ENCODE measurements at regions not wholly inside any gene's neighbourhood (a gene's known extent, or its start where the extent isn't known, plus 50 kb on each side); places are given as distances from the start of the nearest gene placed in this dataset.

GRCh38 chr6:141321493-141322347 lies 811.0 kb upstream of the GJE1 start:
- H3K27me3 ChIP-seq (ENCODE audit: control insufficient read depth, insufficient read depth, low read length), result no peaks in the 10 kb centered on the region
- H3K27ac ChIP-seq (ENCODE audit: low read depth, low read length), result no peak overlapping the region
- no peaks in the 10 kb centered on the region for H3K9me3 ChIP-seq (ENCODE audit: control insufficient read depth, insufficient read depth, low read depth, low read length)
- H3K9ac ChIP-seq (ENCODE audit: low read length), result no peak overlapping the region
- no peaks in the 10 kb centered on the region for H3K36me3 ChIP-seq (ENCODE audit: control insufficient read depth, insufficient read depth, low read length)
- H3K4me1 ChIP-seq (ENCODE audit: control insufficient read depth, insufficient read depth, low read length), result no peaks in the 10 kb centered on the region
- no peak overlapping the region for H3K4me3 ChIP-seq (ENCODE audit: low read depth, low read length)

GRCh38 chr6:141316236-141316635 lies 816.5 kb upstream of the GJE1 start:
- Histone ChIP-seq H3K4me1 (ENCODE audit: control insufficient read depth, insufficient read depth, low read length) (no peaks in the 10 kb centered on the region), H3K9me3 (ENCODE audit: control insufficient read depth, insufficient read depth, low read depth, low read length) (no peaks in the 10 kb centered on the region), H3K27me3 (ENCODE audit: control insufficient read depth, insufficient read depth, low read length) (no peaks in the 10 kb centered on the region), H3K36me3 (ENCODE audit: control insufficient read depth, insufficient read depth, low read length) (no peaks in the 10 kb centered on the region), H3K27ac (ENCODE audit: low read depth, low read length) (no peak overlapping the region), H3K9ac (ENCODE audit: low read length) (no peak overlapping the region), H3K4me3 (ENCODE audit: low read depth, low read length) (no peak overlapping the region)

- Histone ChIP-seq H3K9ac (ENCODE audit: low read length) (no peak overlapping the region), H3K36me3 (ENCODE audit: control insufficient read depth, insufficient read depth, low read length) (no peaks in the 10 kb centered on the region), H3K4me3 (ENCODE audit: low read depth, low read length) (no peak overlapping the region), H3K27ac (ENCODE audit: low read depth, low read length) (no peak overlapping the region), H3K9me3 (ENCODE audit: control insufficient read depth, insufficient read depth, low read depth, low read length) (peaks cover 3% of the 10 kb centered on the region; the same call in 1 of the 2 replicates), H3K4me1 (ENCODE audit: control insufficient read depth, insufficient read depth, low read length) (peaks cover 4% of the 10 kb centered on the region; the same call in 1 of the 2 replicates), H3K27me3 (ENCODE audit: control insufficient read depth, insufficient read depth, low read length) (no peaks in the 10 kb centered on the region)
Measured at GRCh38 chr6:141313986-141314385, 818.7 kb upstream of the GJE1 start.

GRCh38 chr6:141309295-141309694 lies 823.4 kb upstream of the GJE1 start:
- Histone ChIP-seq H3K9me3 (ENCODE audit: control insufficient read depth, insufficient read depth, low read depth, low read length) (peaks cover 13% of the 10 kb centered on the region), H3K36me3 (ENCODE audit: control insufficient read depth, insufficient read depth, low read length) (no peaks in the 10 kb centered on the region), H3K27me3 (ENCODE audit: control insufficient read depth, insufficient read depth, low read length) (no peaks in the 10 kb centered on the region), H3K27ac (ENCODE audit: low read depth, low read length) (no peak overlapping the region), H3K9ac (ENCODE audit: low read length) (no peak overlapping the region), H3K4me3 (ENCODE audit: low read depth, low read length) (no peak overlapping the region), H3K4me1 (ENCODE audit: control insufficient read depth, insufficient read depth, low read length) (peaks cover 4% of the 10 kb centered on the region; the same call in 1 of the 2 replicates)

- no peaks in the 10 kb centered on the region for H3K27me3 ChIP-seq (ENCODE audit: control insufficient read depth, insufficient read depth, low read length)
- H3K27ac ChIP-seq (ENCODE audit: low read depth, low read length), result no peak overlapping the region
- H3K9ac ChIP-seq (ENCODE audit: low read length), result no peak overlapping the region
- no peak overlapping the region for H3K4me3 ChIP-seq (ENCODE audit: low read depth, low read length)
- peaks cover 13% of the 10 kb centered on the region for H3K9me3 ChIP-seq (ENCODE audit: control insufficient read depth, insufficient read depth, low read depth, low read length)
- H3K4me1 ChIP-seq (ENCODE audit: control insufficient read depth, insufficient read depth, low read length), result peaks cover 4% of the 10 kb centered on the region; the same call in 1 of the 2 replicates
- no peaks in the 10 kb centered on the region for H3K36me3 ChIP-seq (ENCODE audit: control insufficient read depth, insufficient read depth, low read length)
Measured at GRCh38 chr6:141307309-141307998, 825.3 kb upstream of the GJE1 start.

- no peak overlapping the region for H3K9ac ChIP-seq (ENCODE audit: low read length)
Measured at GRCh38 chr6:141303907-141304306, 828.8 kb upstream of the GJE1 start.

GRCh38 chr6:141301779-141302178 lies 830.9 kb upstream of the GJE1 start:
- H3K36me3 ChIP-seq (ENCODE audit: control insufficient read depth, insufficient read depth, low read length), result no peaks in the 10 kb centered on the region
- H3K4me3 ChIP-seq (ENCODE audit: low read depth, low read length), result no peak overlapping the region
- H3K27ac ChIP-seq (ENCODE audit: low read depth, low read length), result no peak overlapping the region
- H3K4me1 ChIP-seq (ENCODE audit: control insufficient read depth, insufficient read depth, low read length), result no peaks in the 10 kb centered on the region
- no peaks in the 10 kb centered on the region for H3K9me3 ChIP-seq (ENCODE audit: control insufficient read depth, insufficient read depth, low read depth, low read length)
- no peaks in the 10 kb centered on the region for H3K27me3 ChIP-seq (ENCODE audit: control insufficient read depth, insufficient read depth, low read length)
- no peak overlapping the region for H3K9ac ChIP-seq (ENCODE audit: low read length)

More at GRCh38 chr6:141303907-141304306, 828.8 kb upstream of the GJE1 start:
- no peak overlapping the region for H3K4me3 ChIP-seq (ENCODE audit: low read depth, low read length)
- peaks cover 9% of the 10 kb centered on the region for H3K9me3 ChIP-seq (ENCODE audit: control insufficient read depth, insufficient read depth, low read depth, low read length)
- no peak overlapping the region for H3K27ac ChIP-seq (ENCODE audit: low read depth, low read length)
- no peaks in the 10 kb centered on the region for H3K4me1 ChIP-seq (ENCODE audit: control insufficient read depth, insufficient read depth, low read length)
- H3K36me3 ChIP-seq (ENCODE audit: control insufficient read depth, insufficient read depth, low read length), result no peaks in the 10 kb centered on the region
- H3K27me3 ChIP-seq (ENCODE audit: control insufficient read depth, insufficient read depth, low read length), result no peaks in the 10 kb centered on the region

- Histone ChIP-seq H3K4me1 (ENCODE audit: control insufficient read depth, insufficient read depth, low read length) (no peaks in the 10 kb centered on the region), H3K4me3 (ENCODE audit: low read depth, low read length) (no peak overlapping the region), H3K9me3 (ENCODE audit: control insufficient read depth, insufficient read depth, low read depth, low read length) (0 out of 2 replicates have a peak, but pooled peaks cover 3% of the 10 kb centered on the region), H3K27ac (ENCODE audit: low read depth, low read length) (no peak overlapping the region), H3K9ac (ENCODE audit: low read length) (no peak overlapping the region), H3K27me3 (ENCODE audit: control insufficient read depth, insufficient read depth, low read length) (no peaks in the 10 kb centered on the region), H3K36me3 (ENCODE audit: control insufficient read depth, insufficient read depth, low read length) (no peaks in the 10 kb centered on the region)
Measured at GRCh38 chr6:141290941-141291721, 841.6 kb upstream of the GJE1 start.

- 0 out of 2 replicates have a peak, but pooled peaks cover 3% of the 10 kb centered on the region for H3K9me3 ChIP-seq (ENCODE audit: control insufficient read depth, insufficient read depth, low read depth, low read length)
Measured at GRCh38 chr6:141288947-141289346, 843.8 kb upstream of the GJE1 start.

GRCh38 chr6:141282263-141282662 lies 850.5 kb upstream of the GJE1 start:
- Histone ChIP-seq H3K4me3 (ENCODE audit: low read depth, low read length) (no peak overlapping the region), H3K27me3 (ENCODE audit: control insufficient read depth, insufficient read depth, low read length) (no peaks in the 10 kb centered on the region), H3K27ac (ENCODE audit: low read depth, low read length) (no peak overlapping the region), H3K36me3 (ENCODE audit: control insufficient read depth, insufficient read depth, low read length) (no peaks in the 10 kb centered on the region), H3K9me3 (ENCODE audit: control insufficient read depth, insufficient read depth, low read depth, low read length) (no peaks in the 10 kb centered on the region), H3K9ac (ENCODE audit: low read length) (no peak overlapping the region), H3K4me1 (ENCODE audit: control insufficient read depth, insufficient read depth, low read length) (peaks cover 6% of the 10 kb centered on the region; the same call in 1 of the 2 replicates)

More at GRCh38 chr6:141288947-141289346, 843.8 kb upstream of the GJE1 start:
- no peak overlapping the region for H3K9ac ChIP-seq (ENCODE audit: low read length)
- H3K4me3 ChIP-seq (ENCODE audit: low read depth, low read length), result no peak overlapping the region
- H3K27ac ChIP-seq (ENCODE audit: low read depth, low read length), result no peak overlapping the region
- H3K27me3 ChIP-seq (ENCODE audit: control insufficient read depth, insufficient read depth, low read length), result no peaks in the 10 kb centered on the region
- no peaks in the 10 kb centered on the region for H3K4me1 ChIP-seq (ENCODE audit: control insufficient read depth, insufficient read depth, low read length)
- no peaks in the 10 kb centered on the region for H3K36me3 ChIP-seq (ENCODE audit: control insufficient read depth, insufficient read depth, low read length)
